HL-60 (cell line): ENCODE measurements at regions not wholly inside any gene's neighbourhood (a gene's known extent, or its start where the extent isn't known, plus 50 kb on each side); places are given as distances from the start of the nearest gene placed in this dataset.

Experiments
- DNase-seq, 2 experiments: peaks; one replicate each; pipeline ENCODE4 v3.0.0-alpha.2; 2010 to 2020; ENCODE audit warnings: low read depth in 1 of 2, low spot score in 1 of 2
- H3K27ac ChIP-seq: fragments of 250-450 bp; sonication (Bioruptor Pico); replicated peaks from 2 replicates; pipeline ENCODE4 v1.5.1; 2020; ENCODE audit warnings: mild to moderate bottlenecking, moderate library complexity
- H3K27me3 ChIP-seq: fragments of 250-450 bp; sonication (Bioruptor Pico); 2 replicates; pipeline ENCODE4 v1.5.1; 2021; ENCODE audit warnings: mild to moderate bottlenecking, moderate library complexity; ENCODE audit not compliant: insufficient read depth, poor library complexity, severe bottlenecking
- H3K4me3 ChIP-seq: replicated peaks from 2 replicates; pipeline ENCODE4 v1.5.1; 2011; ENCODE audit warnings: mild to moderate bottlenecking, control low read depth, low read length; ENCODE audit not compliant: insufficient read depth
- CTCF ChIP-seq: IDR thresholded peaks from one replicate; pipeline ENCODE4 v1.5.1; 2011; ENCODE audit warnings: low read length, control low read depth, inconsistent platforms; ENCODE audit not compliant: insufficient read depth
- GABPA ChIP-seq: IDR thresholded peaks from 2 replicates; pipeline ENCODE4 v1.6.1; 2012; ENCODE audit warnings: low read depth
- POLR2AphosphoS5 ChIP-seq: IDR thresholded peaks from 2 replicates; pipeline ENCODE4 v1.6.1; 2012; ENCODE audit warnings: low read depth
- REST ChIP-seq: IDR thresholded peaks from 2 replicates; pipeline ENCODE4 v1.6.1; 2012; ENCODE audit warnings: low read depth; ENCODE audit not compliant: insufficient replicate concordance
- SPI1 ChIP-seq: IDR thresholded peaks from 2 replicates; pipeline ENCODE4 v1.6.1; 2012; ENCODE audit warnings: low read depth, mild to moderate bottlenecking, borderline replicate concordance

GRCh38 chr2:57146951-57147350, 899.7 kb upstream of the VRK2 start:
- no peaks in the 10 kb centered on the region for H3K27me3 ChIP-seq
- TF ChIP-seq POLR2AphosphoS5: no peak
- TF ChIP-seq CTCF: no peak
- no peak for TF ChIP-seq SPI1
- TF ChIP-seq REST: no peak
- no peak for TF ChIP-seq GABPA
- no peak overlapping the region for H3K4me3 ChIP-seq
- no peak for DNase-seq
- H3K27ac ChIP-seq: no peak overlapping the region

GRCh38 chr2:57156231-57156924, 890.2 kb upstream of the VRK2 start:
- Histone ChIP-seq H3K4me3 (no peak overlapping the region), H3K27me3 (no peaks in the 10 kb centered on the region)

More at GRCh38 chr2:57156231-57156924, 890.2 kb upstream of the VRK2 start:
- DNase-seq: no peak
- H3K27ac ChIP-seq: no peak overlapping the region
- no peak for TF ChIP-seq REST
- TF ChIP-seq CTCF: no peak
- TF ChIP-seq GABPA: no peak
- TF ChIP-seq SPI1: no peak
- no peak for TF ChIP-seq POLR2AphosphoS5
